ENCODE measurements at regions not wholly inside any gene's neighbourhood (a gene's known extent, or its start where the extent isn't known, plus 50 kb on each side); places are given as distances from the start of the nearest gene placed in this dataset.

DNA sequence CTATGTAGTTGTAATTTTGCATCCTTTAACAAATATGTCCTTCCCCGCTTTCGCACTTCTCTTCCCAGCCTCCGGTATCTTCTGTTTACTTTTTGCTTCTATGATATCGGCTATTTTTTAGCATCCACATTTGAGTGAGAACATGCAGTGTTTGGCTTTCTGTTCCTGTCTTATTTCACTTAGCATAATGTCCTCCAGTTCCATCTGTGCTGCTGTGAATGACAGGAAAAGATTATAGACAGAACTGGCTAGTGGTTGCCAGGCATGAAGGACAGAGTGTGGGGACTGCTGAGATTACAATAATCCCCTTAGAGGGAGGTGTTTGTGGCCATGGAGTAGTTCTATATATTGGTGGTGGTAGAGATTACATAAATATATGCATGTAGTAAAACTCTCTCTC is 588.6 kb downstream of the NLGN4X start:
- H3K4me3 ChIP-seq (ENCODE audit: low read depth, low read length), result no peak overlapping the region
- TF ChIP-seq, protein P1, sequence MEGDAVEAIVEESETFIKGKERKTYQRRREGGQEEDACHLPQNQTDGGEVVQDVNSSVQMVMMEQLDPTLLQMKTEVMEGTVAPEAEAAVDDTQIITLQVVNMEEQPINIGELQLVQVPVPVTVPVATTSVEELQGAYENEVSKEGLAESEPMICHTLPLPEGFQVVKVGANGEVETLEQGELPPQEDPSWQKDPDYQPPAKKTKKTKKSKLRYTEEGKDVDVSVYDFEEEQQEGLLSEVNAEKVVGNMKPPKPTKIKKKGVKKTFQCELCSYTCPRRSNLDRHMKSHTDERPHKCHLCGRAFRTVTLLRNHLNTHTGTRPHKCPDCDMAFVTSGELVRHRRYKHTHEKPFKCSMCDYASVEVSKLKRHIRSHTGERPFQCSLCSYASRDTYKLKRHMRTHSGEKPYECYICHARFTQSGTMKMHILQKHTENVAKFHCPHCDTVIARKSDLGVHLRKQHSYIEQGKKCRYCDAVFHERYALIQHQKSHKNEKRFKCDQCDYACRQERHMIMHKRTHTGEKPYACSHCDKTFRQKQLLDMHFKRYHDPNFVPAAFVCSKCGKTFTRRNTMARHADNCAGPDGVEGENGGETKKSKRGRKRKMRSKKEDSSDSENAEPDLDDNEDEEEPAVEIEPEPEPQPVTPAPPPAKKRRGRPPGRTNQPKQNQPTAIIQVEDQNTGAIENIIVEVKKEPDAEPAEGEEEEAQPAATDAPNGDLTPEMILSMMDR (IDR thresholded peaks at IDR 0.05; ENCODE audit: low read depth, low read length), result no peak

DNA sequence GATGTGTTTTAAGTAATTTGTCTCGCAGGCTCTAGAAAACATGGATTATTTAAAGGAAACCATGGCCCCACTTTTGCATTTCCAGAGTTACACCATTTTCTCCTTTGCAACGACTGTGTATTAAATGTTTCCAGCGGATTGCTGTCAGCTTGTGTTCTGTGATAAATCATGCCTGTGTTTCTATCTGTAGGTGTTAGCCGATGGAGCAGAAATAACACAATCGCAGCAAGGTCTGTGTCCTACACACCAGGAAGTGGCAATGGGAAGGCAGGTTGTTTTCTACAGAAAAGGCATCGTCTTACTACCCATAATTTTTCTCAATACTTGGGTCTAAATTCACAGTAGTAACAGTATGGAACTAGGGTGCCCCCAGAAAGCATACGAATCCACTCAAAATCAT is 590.1 kb downstream of the NLGN4X start:
- TF ChIP-seq, protein P1 (IDR thresholded peaks at IDR 0.05; ENCODE audit: low read depth, low read length), result no peak
- H3K4me3 ChIP-seq (ENCODE audit: low read depth, low read length), result no peak overlapping the region

DNA sequence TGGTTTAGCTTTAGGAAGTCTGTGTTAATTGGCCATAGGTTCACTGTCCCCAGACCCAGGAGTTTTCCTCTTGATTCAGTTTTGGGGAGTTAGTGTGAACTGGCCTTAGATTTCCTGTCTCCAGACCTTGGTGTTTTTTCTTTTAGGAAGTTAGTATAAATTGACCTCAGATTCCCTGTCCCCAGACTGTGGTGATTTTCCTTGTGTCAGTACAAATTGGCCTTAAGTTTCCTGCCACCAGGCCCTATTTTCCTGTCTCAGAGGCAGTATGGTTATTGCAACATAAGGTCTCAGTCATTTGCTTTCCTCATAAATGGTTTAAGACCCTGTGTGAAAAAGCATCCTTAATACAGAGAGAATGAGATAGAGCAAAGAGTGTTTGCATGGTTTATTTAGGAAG is 595.8 kb downstream of the NLGN4X start:
- TF ChIP-seq, protein P1 (IDR thresholded peaks at IDR 0.05; ENCODE audit: low read depth, low read length), result no peak

DNA sequence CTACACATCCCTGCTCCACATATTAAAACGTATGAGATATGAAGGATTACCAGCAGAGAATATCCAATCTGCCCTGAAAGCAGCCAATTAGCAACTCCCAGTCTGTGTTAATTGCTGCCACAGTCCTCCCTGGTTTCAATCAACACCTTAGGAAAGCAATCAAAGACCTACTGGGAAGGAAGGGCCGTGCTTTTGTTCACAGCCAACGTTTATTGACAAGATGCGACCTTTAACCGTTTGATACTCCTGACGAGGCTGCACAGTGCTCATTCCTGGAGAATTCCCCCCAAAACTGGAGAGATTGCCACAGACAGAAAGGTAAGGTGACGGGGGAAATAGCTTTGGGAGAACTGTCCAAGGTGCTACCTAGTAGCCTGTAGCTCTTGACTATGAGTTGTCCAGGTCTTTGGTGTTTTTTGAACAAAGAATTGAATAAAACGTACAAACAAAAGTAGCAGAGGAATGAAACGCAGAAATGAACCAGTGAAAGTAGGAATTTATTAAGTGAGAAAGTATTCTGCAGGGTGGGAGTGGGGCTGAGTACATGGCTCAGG is 596.5 kb downstream of the NLGN4X start:
- TF ChIP-seq, protein P1 (IDR thresholded peaks at IDR 0.05; ENCODE audit: low read depth, low read length), result no peak
- H3K4me3 ChIP-seq (ENCODE audit: low read depth, low read length), result no peak overlapping the region

More for the DNA sequence above, 595.8 kb downstream of the NLGN4X start:
- H3K4me3 ChIP-seq (ENCODE audit: low read depth, low read length), result no peak overlapping the region

DNA sequence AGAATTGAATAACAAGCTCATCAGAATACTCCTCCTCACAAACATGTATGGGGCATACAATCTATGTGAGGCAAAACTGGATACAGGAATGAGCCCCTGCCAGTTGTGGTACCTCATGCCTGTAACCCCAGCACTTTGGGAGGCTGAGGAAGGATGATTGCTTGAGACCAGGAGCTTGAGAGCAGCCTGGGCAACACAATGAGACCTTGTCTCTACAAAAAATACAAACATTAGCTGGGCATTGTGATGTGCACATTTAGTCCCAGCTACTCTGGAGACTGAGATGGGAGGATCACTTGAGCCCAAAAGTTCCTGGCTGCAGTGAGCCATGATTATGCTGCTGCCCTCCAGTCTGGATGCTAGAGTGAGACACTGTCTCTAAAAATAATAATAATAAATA is 611.0 kb downstream of the NLGN4X start:
- TF ChIP-seq, protein P1 (IDR thresholded peaks at IDR 0.05; ENCODE audit: low read depth, low read length), result no peak
- H3K4me3 ChIP-seq (ENCODE audit: low read depth, low read length), result no peak overlapping the region

DNA sequence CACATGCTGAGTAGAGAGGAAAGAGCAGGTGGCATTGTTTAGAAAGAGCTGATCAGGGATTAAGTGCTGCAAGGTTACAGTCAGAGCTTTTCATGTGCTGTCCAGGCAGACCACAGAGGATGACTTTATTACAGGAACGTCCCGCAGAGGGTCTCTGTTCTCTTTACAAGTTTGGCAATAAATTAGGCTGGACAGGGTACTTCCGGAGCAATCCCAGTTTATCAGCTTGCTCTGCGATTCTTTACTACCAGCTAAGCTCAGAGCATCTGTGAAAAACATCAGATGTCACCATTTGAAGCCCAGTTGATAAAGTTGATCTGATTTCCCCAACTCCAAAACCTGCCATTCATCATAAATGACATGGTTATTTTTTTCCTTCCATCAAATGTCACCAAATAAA is 633.1 kb downstream of the NLGN4X start:
- no peak overlapping the region for H3K4me3 ChIP-seq (ENCODE audit: low read depth, low read length)
- TF ChIP-seq, protein P1 (IDR thresholded peaks at IDR 0.05; ENCODE audit: low read depth, low read length), result no peak

DNA sequence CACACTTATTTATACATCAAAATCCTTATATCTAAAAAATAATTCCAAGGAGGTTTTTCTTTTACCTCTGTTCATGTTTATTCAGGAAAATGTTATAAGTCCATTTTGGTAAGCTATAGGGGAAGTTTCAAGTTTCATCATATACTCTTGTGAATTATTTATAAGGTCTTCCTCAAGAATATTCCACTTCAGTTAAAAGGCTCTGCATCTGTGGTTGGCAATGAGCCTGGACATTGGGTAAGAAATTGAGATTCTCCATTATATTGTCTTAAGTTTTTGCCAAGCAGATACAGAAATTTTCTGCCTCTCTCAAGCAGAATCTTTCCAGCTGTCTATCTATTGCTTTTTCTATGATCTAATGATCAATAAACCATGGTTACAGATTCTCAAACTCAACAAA is 641.9 kb downstream of the NLGN4X start:
- TF ChIP-seq, protein P1 (IDR thresholded peaks at IDR 0.05; ENCODE audit: low read depth, low read length), result no peak
- no peak overlapping the region for H3K4me3 ChIP-seq (ENCODE audit: low read depth, low read length)

Measured in WI38 (cell line).